ENCODE measurements at regions not wholly inside any gene's neighbourhood (a gene's known extent, or its start where the extent isn't known, plus 50 kb on each side); places are given as distances from the start of the nearest gene placed in this dataset.
"Not testable (repeated sequence)": the region's sequence is repeated elsewhere in the genome, so short reads cannot be mapped to it uniquely, and the experiment has no call there.

DNA sequence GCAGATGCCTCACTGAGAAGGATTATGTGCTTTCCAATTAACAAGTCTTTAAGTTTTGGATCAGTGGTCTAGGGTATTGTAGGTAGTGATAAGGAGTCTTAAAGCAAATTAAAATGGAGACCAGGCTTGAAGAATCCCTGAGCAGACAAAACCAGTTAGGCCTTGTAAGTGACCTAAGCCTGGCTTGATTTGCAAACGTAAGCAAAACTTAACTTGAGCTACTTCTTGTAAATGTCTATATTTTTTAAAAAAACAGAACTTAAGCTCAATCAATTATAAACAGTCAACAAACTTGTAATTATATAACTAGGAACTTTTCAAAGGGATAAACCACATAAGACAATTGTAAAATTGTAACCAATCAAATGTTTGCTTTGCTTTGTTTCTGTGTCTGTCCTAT, 72.7 kb upstream of the NALF2 start:
- no peak for DNase-seq

DNA sequence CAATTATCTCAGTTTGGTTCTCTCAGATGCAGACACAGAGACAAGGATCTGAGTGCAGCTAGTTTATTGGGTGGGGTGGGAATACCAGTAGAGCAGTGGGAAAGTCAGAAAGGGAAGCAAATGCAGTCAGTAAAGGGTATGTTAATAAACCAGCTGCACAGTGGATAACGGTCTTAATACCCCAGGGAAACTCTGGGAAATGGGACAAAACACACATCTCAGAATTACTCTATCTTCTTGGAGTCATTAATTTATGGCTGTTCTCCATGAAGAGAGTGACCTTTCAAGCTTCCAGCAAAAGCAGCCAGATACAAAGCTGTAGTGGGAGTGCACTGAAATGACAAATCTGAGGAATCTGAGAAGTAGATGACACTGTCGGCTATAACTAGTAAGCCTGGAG, 73.3 kb upstream of the NALF2 start:
- no peak for DNase-seq

DNA sequence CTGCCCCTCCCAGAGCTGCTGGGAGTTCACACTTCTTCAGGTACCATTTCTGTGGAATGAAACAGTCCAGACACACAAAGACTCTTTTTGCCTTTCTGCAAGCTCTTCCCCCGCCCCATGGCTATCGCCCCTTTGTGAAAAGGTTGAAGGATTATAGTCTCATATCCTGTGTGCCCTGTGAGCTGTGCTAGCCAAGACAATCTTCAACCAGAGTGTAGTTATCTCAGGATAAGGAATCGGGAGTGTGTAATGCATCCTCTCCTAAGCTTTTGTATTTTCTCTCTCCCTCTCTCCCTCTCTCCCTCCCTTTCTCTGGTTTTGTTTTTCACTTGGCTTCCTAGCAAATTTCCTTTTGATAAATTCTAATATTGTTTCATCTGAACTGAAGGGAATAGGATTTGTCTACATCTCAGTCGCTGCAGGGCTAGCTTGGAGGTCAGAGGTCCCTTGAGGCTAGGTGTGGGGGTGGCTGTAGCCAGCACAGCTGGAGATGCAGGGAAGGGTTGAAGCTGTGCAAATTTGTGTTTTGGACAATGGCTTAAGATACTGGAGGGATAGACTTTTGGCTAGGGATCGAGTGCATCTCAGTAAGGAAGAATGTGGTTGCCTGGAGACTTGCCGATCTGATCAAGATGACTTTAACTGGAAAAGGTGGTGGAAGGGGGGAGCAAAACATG, 74.6 kb upstream of the NALF2 start:
- DNase-seq, result no peak

DNA sequence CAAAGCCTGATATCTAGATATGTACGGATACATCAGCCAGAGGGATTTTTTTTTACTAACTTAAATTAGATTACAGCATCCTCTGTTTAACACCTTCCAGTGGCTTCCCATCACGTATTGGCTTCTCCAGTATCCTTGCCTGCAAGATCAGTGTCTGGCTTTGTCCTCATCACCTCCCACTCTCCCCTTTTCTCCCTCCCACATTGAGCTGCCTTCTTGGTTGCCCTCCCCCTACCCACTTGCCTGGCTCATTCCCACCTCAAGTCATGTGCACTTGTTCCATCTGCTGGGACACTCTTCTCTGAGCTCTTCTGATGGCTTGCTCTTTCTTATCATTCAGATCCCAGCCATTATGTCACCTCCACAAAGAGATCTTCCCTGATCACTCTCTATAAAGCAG, 75.9 kb upstream of the NALF2 start:
- no peak for DNase-seq

DNA sequence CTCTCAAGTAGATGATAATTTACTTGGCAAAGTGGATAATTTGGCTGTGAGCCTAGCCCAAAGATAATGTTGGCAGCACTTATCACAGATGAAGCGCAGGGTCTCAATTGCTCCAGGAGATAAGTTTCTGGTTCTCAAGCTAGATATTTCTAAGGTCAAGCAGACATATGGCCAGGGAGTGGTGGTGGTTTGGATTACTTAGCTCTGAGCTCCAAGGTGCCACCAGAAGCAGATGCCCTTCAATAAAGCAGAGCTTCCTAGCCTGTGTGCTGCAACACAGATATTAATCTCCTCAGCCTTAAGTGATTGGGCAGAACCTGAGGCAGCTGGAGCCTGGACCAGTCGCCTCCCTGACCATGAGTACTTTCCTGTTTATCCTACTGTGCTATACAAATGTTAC, 79.2 kb upstream of the NALF2 start:
- DNase-seq, result no peak

DNA sequence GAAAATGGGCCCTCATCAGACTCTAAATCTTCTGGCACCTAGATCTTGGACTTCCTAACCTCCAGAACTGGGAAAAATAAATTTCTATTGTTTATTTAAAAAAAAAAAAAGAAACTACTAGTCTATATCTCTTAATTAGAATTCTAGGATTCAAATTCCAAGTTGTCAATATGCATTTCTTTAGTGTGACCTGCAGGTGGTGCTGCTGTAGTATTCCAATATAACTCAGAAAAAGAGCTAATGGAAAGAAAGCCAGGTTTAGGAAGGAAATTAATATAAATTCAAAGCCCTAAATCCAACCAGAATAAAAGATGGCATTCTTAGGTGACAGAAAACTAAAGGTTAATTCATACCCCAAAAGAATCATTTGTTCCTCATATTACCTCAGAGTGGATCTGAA, 80.0 kb upstream of the NALF2 start:
- no peak for DNase-seq

DNA sequence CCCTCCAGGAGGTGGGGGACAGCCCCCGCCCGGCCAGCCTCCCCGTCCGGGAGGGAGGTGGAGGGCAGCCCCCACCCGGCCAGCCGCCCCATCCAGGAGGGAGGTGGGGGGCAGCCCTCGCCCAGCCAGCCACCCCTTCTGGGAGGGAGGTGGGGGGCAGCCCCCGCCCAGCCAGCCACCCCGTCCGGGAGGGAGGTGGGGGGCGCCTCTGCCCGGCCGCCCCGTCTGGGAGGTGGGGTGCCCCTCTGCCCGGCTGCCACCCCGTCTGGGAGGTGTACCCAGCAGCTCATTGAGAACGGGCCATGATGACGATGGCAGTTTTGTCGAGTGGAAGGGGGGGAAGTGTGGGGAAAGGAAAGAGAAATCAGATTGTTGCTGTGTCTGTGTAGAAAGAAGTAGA, 81.9 kb upstream of the NALF2 start:
- DNase-seq, result not testable (repeated sequence)

DNA sequence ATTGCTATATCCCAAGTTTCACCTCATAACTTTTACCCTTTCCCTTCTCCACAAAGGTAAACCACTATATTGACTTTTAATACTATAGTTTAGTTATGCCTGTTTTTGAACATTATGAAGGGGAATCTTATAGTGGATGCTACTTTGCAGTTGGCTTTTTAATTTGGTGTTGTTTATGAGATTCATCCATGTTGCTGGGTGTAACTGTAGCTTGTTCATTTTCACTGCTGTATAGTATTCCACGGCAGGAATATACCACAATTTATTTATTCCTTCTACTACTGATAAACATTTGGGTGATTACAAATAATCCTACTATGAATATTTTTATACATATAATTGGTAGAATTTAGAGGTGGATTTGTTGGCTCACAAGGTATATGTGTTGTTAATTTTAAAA, 88.4 kb upstream of the NALF2 start:
- no peak for DNase-seq

DNA sequence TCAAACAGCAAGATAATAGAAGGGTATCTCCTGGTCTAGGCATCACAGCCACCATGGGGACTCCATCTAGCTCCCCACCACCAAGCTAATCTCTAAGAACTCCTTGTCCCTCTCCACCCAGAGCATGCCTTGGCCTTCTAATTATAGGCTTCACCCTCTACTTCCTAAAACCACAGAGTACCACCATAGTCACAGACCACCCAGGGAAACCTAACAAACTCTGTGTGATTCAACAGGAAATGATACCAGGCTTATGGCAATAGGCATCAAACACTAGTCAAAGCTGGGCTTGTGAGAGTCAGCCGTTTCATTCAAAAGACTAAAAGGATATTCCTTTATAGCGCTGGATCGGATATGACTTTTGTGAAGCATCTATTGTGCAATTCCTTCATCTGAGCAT, 91.5 kb upstream of the NALF2 start:
- no peak for DNase-seq

DNA sequence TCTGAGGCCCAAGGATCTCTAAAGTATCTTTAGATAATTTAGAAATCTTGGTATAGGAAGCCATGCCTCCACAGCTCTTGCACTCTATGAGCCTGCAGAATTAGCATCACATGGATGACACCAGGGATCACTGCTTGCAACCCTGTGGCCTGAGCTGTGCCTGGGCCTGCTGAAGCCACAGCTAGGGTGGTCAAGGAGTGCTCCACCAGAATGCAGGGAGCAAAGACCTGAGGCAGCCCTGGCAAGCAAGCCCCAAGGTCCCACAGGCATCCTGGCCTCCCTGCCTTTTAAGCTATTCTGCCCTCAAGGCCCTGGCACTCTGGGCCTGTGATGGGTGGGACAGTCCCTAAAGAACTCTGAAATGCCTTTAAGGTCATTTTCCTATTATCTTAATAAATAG, 105.2 kb upstream of the NALF2 start:
- no peak for DNase-seq

DNA sequence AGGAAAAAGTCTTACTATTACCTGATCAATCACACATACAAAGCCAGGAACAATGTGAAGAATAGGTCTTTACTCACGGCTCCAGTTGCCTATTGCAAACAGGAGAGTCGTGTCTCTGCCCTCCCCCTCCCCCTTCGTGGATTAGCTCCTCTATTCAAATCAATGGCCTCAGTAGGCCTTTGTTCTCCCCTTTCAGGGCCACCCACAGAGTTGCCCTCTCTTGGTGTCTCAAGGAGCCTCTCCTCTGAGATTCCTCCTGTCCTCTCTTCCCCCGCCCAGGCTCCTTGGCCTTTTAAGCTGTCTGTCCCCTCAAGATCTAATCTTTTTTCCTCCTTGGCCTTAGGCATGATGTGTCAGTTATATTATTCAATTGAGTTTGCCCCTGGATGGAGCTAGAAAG, 107.2 kb upstream of the NALF2 start:
- no peak for DNase-seq

DNA sequence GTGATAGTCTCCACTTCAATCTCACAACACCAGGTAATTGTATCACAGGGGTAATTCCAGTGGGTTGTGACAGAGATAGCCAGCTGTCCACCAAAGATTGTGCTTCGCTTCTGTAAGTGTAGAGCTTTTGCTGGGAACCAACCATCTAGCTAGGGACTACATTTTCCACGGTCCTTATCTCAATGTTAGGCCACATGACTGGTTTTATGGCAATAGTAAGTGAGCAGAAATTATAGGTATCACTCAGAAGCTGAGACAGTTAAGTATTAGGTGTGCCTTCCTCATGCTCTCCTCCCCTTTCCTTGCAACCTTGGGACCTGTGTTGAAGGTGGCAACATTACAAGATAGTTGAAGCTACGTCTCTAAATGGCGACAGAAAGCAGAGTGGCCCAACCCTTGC, 108.8 kb upstream of the NALF2 start:
- no peak for DNase-seq

DNA sequence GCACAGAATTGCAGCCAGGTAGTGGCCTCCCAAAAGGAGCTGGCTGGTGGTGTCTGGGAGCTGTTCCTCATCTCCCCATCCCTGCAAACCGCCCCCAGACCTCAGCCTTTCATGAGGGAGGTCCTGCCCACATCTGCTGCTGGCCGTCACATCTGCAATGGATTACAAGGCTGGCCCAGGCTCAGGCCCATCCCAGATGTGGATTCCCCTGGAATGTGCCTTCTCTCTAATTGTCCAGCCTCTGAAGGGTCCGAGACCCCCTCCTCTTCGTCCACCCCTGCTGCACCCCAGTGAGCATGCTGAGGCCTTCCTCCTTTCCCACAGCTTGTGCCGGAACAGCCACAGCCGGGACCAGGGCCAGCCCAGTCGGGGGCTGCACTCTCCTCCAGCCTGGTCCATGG, 115.0 kb upstream of the NALF2 start:
- no peak for DNase-seq

DNA sequence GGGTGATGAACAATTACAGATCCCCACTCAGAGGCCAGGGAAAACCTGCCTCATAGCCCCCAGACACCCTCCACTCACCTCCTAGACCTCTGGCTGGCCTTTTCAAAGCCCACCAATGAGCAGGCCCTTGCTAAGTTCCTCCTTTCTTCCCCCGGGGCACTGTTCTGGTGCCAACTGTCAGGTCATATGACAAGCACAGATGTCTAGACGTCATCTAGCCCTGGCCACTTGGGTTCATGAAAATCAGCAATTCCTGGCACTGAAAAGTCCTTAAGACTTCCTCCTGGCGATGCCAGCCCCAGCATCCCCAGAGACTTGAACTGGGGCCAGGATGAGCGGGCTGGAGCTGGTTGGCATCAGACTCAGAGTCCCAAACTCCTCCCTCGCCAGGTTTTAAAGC, 115.6 kb upstream of the NALF2 start:
- DNase-seq, result no peak

DNA sequence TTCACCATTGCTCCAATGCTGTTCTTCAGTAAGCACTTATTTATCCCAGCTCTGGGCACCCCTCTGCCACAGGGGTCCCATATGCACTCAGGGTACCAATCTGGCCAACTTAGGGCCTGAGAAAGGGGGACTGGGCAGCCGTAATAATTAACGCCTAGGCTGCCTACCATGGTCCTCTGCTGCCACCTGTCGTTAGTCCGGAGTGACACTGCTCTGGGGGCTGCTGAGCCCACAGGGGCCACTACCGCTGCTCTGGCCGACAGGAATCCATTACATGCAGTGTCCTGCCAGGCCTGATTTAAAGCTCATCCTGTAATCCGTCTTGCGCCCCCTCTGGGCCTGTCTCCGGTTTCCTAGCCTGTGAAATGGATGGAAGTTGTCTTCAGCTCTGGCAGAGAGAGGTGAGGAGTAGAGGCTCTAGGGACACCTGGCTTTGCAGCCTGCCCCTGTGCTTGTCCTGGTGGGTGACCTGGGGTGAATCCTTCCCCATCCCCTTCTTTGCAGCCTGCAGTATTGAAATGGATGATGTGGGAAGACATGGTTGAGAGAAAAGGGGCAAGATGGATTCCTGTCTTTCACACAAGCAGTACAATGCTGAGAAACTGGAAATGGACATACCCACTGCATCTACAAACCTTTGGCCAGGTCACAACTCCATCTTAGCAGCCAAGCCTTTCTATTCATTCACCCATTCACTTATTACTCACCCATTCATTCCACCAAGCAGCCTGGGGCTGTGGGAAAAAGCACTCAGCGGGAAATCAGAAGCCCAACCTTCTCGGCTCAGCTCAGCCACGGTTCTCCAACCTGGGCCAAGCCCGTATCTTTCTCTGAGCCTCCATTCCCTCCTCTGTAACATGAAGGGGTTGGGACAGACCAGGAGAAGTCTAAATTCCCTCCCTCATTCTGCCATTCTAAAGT, 116.3 kb upstream of the NALF2 start:
- DNase-seq, result no peak

DNA sequence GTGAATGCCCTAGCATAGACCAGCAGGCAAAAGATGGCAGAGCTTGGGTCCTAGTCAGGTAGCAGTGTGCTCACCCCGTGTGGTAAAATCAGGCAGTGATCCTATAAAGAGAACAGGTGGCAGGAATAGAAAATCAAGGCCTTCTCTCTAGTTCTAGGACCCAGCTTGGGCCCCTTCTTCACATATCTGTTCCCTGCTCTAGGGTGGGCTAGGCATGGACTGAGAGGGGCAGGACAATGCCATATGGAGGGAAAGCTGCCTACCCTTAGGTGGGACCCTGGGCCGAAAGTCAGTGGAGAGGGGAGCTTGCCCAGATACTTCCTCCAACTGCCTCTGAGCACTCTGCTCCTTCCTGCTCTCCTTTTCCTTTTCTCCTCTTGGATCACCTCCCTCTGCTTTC, 117.4 kb upstream of the NALF2 start:
- DNase-seq, result no peak

DNA sequence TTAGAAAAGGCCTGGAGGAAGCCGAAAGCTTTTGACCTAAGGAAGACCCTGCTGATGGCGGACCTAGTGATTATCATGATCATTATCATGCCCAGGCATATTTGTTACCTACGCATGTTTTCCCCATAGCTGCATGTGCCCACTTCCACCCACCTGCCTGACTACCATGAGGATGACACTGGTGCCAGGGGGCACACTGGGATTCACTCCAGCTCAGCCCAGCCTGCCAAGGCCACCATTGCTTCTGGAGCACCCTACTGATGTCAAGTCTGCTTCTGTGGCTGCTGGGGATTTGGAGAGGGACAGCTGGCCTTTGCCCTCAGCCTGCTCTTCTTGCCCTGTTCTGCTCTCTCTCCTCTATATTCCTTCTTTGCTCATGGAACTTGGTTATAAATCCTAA, 124.7 kb upstream of the NALF2 start:
- no peak for DNase-seq

DNA sequence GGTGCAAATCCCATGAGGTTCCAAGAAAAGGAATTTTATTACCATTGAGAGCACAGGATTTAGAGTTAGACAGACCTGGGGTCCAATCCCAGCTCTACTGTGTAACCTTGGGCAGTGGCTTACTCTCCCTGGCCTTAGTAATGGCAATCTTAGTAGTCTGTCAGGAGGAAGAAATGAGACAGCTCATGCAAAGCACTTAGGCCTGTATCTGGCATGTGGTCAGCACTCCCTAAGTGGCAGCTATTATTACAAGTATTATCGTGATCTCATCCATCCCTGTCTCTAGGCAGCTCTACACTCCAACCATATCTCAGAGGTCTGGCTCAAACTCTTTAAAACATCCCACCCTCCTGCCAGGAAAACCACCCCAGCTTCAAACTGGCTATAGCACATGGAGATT, 129.6 kb upstream of the NALF2 start:
- no peak for DNase-seq

DNA sequence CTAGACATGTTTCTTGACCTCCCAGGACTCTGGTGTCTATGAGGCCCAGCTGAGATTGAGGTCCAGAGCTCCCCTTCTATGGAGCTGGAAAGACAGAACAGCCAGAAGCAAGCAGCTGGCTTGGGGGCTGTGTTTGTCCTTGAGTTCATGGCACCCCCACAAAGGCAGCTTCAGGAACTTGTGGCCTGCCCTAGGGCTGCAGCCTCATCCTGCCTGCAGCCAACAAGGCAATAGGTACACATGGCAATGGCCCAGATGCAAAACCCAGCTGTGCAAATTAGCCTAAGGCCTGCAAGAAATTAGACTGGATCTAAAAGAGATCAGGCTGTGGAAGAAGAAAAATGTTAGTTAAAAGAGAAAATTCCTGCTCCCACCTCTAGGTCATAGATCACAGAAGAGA, 131.7 kb upstream of the NALF2 start:
- DNase-seq, result no peak

DNA sequence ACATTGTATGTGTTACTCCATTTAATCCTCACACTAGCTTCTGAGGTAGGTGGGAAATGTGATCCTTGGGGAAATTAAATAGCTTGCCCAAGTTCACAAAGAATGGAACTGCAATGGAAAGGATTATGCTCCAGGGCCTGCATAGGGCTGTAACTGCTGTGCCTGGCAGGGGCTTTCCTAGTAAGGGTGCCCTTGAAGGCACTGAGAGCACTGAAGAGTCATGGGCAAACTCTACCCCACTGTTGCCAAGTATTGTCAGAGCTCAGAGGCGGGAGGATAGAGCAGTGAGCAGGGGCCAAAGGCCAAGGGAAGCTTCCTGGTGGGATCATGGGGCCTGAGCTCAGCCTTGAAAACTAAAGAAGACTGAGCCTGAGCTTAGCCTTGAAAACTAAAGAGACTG, 133.0 kb upstream of the NALF2 start:
- no peak for DNase-seq

DNA sequence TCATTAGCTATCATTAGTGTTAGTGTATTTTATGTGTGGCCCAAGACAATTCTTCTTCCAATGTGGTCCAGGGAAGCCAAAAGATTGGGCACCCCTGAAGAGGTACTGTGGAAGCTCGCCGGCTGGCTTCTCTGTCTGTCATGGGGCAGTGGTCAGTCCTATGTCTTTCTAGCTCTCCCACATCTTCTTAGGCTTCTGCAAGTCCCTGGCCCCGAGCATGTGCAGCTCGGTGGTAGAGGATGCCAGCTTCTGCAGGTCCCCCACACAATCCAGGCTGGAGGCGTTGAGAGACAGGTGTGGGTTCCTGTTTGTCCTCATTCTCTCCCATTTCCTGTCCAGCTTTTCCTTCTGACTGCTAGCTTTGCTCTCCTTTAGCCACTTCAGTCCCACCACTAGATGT, 134.1 kb upstream of the NALF2 start:
- no peak for DNase-seq

DNA sequence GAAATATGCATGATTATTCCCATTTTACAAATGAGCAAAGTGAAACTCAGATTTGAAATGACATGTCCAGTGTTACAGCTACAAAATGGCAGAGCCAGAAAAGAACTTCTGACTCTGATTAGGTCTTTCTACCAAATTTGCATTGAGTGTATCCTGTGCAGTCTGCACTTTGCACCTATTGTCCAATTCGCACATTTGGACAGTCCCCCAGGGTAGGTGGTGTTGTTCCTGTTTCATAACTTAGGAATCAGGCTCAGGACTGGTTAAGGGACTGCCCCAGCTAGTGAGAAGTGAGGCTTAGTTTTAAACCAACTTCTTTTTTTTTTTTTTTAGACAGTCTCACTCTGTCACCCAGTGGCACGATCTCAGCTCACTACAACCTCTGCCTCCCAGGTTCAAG, 137.9 kb upstream of the NALF2 start:
- DNase-seq, result no peak

DNA sequence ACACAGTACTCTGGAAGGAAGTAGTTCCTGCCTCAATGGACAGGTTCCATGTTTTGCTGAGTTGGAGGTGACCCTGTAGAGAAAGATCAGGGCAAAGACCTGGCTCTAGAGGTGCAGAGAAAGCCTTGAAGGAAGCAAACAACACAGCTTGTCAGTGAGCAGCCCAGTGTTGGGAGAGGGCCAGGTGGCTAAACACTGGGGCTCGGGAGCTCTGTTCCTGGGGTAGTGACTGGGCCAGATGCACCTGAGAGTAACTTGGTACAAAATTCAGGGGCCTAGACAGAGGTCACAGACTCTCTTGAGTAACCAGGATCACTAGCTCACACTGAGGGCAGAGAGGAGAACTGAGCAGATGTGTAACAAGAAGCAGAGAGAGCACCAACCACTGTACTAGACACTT, 138.4 kb upstream of the NALF2 start:
- DNase-seq, result no peak

DNA sequence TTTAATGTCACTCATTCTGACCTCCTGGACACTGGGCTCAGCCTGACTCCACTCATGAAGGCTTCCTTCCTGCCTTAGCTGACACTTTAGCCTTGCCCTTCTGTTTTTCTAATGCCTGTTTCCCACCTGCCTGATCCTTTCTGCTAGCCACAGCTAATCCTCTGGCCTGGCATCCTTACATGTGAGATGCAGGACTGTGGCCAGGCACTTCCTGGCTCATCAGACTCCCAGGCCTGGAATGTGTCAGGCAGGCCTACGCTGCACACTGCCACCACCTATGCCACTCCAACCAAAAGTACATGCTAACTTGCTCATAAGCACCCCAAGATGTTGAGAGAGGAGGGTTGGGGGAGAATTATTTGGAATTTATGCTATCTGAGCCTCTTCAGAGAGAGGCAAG, 138.8 kb upstream of the NALF2 start:
- no peak for DNase-seq

DNA sequence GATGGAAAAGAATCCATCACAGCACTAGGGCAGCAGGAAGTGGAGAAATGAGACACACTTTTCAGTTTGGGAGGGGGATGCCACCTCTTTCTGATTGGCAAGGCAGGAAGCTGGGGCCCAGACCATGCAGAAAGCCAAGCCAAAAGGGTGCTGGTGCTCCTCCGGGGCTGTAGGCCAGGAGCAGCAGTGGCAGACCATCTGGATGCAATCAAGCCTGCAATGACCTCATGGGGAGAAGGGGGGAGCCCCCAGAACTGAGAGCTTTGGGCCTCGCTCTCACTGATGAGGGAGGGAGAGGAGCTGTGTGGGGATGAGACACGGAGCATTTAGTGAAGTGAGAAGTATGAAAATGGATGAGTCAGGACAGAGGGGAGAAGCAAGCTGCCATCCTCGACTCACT, 141.3 kb upstream of the NALF2 start:
- no peak for DNase-seq
